AG09319 (cell line): ENCODE measurements at regions not wholly inside any gene's neighbourhood (a gene's known extent, or its start where the extent isn't known, plus 50 kb on each side); places are given as distances from the start of the nearest gene placed in this dataset.

Experiments
- DNase-seq: peaks from one replicate; pipeline ENCODE4 v3.0.0-alpha.2; 2010; ENCODE audit warnings: low read depth; ENCODE audit errors: extremely low read depth
- CTCF ChIP-seq: IDR thresholded peaks from 2 replicates; pipeline ENCODE4 v1.5.1; 2011; ENCODE audit warnings: low read depth, mild to moderate bottlenecking, inconsistent platforms, low read length, moderate library complexity

DNA sequence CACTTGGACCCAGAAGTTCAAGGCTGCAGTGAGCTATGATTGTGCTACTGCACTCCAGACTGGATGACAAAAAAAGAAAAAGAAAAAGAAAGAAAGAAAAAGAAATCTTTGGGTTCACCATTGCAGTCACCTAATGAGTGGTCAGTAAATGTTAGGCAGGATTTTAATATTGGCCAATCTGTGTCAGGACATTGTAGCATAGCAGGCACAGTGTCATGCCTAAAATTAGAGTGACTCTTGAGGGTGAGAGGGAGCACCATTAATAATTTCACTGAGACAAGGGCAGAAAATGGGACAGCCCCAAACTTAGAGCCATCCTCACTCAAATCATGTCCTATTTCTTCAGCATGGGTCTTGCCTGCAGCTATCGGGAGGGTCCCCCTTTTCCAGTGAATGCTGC is 221.6 kb upstream of the NRP1 start:
- DNase-seq = no peak
- no peak for TF ChIP-seq CTCF

- DNase-seq = no peak
- no peak for TF ChIP-seq CTCF
These were observed 219.5 kb upstream of the NRP1 start for GRCh38 chr10:33553748-33554571.

DNA sequence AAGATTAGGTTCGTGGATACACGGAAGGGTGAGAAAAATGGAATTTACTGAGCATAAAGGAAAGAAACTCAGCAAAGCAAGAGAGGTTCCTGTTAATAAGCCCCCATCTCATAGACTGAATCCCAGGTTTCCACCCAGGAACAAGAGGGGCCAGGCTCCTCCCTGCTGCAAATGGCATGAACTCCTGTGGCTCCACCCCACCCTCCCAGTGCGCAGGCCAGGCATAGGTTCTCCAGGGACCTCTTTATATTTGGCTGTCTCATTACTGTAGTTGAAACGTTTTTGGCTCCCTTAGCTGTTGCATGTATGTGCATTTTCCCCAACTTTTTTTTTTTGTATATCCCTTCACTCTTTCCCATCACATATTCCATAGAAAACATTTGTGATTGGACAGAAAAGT is 217.8 kb upstream of the NRP1 start:
- no peak for TF ChIP-seq CTCF
- DNase-seq = no peak

DNA sequence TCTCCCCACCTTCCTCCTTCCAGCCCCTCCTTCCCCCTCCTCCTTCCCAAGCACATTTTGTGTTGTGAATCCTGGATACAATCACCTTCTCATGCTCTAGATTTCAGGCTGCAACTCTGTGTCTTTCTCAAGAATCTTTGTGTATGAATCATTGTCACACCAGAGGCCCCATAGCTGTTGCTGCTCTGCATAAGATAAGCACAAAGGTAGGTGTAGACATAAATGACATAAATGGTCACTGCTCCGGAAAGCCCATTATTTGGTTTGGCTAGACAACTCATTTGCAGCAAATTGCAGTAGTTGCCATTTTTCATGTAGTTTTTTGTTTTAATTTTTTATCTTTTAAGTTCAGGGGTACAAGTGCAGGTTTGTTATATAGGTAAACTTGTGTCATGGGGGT is 216.3 kb upstream of the NRP1 start:
- TF ChIP-seq CTCF = no peak
- no peak for DNase-seq

DNA sequence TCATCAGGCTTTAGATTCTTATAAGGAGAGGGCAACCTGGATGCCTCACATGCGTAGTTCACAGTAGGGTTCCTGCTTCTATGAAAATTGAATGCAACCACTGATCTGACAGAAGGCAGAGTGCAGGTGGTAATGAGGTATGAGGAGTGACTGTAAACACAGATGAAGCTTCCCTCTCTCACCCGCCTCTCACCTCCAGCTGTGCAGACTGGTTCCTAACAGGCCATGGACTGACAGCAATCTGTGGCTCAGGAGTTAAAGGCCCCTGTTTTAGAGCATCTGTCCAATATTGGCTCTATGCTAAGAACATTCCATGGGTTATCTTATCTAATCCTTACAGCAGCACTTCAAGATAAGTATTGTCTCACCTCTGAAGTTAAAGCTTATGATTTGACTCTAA is 213.5 kb upstream of the NRP1 start:
- no peak for DNase-seq
- TF ChIP-seq CTCF = no peak

GRCh38 chr10:33546031-33546430 is 211.6 kb upstream of the NRP1 start:
- no peak for DNase-seq
- TF ChIP-seq CTCF = no peak

DNA sequence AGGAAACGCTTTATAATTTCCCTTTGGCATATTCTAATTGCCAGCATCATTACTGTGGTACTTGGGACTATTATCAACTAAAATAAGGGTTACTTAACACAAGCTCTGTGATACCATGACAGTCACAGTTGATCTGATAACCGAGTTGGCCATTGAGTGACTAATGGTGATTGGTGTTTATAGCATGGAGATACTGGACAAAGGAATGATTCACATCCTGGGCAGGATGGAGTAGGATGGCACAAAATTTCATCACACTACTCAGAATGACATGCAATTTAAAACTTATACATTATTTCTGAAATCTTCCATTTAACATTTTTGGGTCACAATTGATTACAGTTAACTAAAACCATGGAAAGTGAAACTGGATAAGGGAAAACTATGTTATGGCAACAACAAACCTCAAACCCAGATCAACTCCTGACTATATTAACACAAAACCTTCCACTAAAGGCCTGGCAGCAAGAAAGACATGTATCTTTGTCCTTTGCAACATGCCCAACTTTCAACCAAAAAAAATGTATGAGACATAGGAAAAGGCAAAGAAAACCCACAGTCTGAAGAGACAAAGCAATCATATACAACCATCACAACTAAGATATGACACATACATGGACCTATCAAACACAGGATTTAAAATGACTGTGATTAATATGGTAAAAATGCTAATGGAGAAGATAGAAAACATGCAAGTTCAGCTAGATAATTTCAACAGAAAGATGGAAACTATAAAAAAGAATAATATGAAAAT is 208.5 kb upstream of the NRP1 start:
- DNase-seq = no peak
- TF ChIP-seq CTCF = no peak
